ENCODE measurements at regions not wholly inside any gene's neighbourhood (a gene's known extent, or its start where the extent isn't known, plus 50 kb on each side); places are given as distances from the start of the nearest gene placed in this dataset.
A peak's percentile ranks its signal among the peaks of the same experiment; 100 is the strongest.

- Histone ChIP-seq H3K4me1 (peaks cover 12% of the 10 kb centered on the region), H3K36me3 (replicated peaks) (no peaks in the 10 kb centered on the region), H3K27me3 (ENCODE audit: low read depth) (no peaks in the 10 kb centered on the region), H3K9me3 (no peaks in the 10 kb centered on the region), H3K4me3 (no peak overlapping the region)
- in situ Hi-C loops (cut with MboI; ENCODE audit: low sequenced_read_pairs), result no loop called here
- no peak for DNase-seq (ENCODE audit: low spot score in 2 of 2)
Observed at GRCh38 chr4:96675416-96675815, 835.5 kb downstream of the PDHA2 start.

DNA sequence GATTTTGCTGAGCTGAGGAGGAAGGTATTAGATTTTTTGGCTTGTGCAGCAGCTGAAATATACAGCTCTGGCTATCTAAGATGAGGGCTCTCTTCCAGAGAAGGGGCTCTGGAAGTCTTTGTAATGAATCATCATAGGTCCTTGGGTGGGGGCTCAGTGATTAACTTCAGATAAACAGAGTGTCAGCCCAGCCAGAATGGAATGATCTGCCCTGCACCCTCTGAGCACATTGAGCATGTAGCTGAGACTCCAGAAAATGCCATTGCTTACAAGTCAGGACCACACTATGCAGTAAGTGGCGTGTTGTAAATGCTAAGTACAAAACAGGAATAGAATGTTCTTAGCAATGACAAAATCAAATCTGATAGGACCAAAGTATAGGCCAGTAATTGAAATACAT is 836.0 kb downstream of the PDHA2 start:
- H3K9me3 ChIP-seq, result no peaks in the 10 kb centered on the region
- peaks cover 9% of the 10 kb centered on the region for H3K4me1 ChIP-seq

GRCh38 chr4:96676754-96677435 is 837.0 kb downstream of the PDHA2 start:
- in situ Hi-C loops (cut with MboI; ENCODE audit: low sequenced_read_pairs), result no loop called here
- H3K9me3 ChIP-seq, result no peaks in the 10 kb centered on the region
- peaks cover 8% of the 10 kb centered on the region for H3K4me1 ChIP-seq
- no peaks in the 10 kb centered on the region for H3K36me3 ChIP-seq (replicated peaks)
- no peak overlapping the region for H3K4me3 ChIP-seq
- no peak for DNase-seq (ENCODE audit: low spot score in 2 of 2)
- no peaks in the 10 kb centered on the region for H3K27me3 ChIP-seq (ENCODE audit: low read depth)

More for the DNA sequence above, 836.0 kb downstream of the PDHA2 start:
- Histone ChIP-seq H3K27me3 (ENCODE audit: low read depth) (no peaks in the 10 kb centered on the region), H3K4me3 (no peak overlapping the region), H3K36me3 (replicated peaks) (no peaks in the 10 kb centered on the region)
- no peak for DNase-seq (ENCODE audit: low spot score in 2 of 2)
- in situ Hi-C loops (cut with MboI; ENCODE audit: low sequenced_read_pairs), result no loop called here

- no peak for DNase-seq (ENCODE audit: low spot score in 2 of 2)
- H3K36me3 ChIP-seq (replicated peaks), result no peaks in the 10 kb centered on the region
- peaks cover 8% of the 10 kb centered on the region for H3K4me1 ChIP-seq
- no peak overlapping the region for H3K4me3 ChIP-seq
- no peaks in the 10 kb centered on the region for H3K27me3 ChIP-seq (ENCODE audit: low read depth)
- no peaks in the 10 kb centered on the region for H3K9me3 ChIP-seq
- in situ Hi-C loops (cut with MboI; ENCODE audit: low sequenced_read_pairs), result no loop called here
Observed at GRCh38 chr4:96677499-96677898, 837.6 kb downstream of the PDHA2 start.

GRCh38 chr4:96681218-96681617 is 841.3 kb downstream of the PDHA2 start:
- Histone ChIP-seq H3K27me3 (ENCODE audit: low read depth) (no peaks in the 10 kb centered on the region), H3K36me3 (replicated peaks) (no peaks in the 10 kb centered on the region), H3K4me1 (peaks cover 8% of the 10 kb centered on the region), H3K9me3 (no peaks in the 10 kb centered on the region), H3K4me3 (no peak overlapping the region)
- in situ Hi-C loops (cut with MboI; ENCODE audit: low sequenced_read_pairs), result no loop called here
- no peak for DNase-seq (ENCODE audit: low spot score in 2 of 2)

DNA sequence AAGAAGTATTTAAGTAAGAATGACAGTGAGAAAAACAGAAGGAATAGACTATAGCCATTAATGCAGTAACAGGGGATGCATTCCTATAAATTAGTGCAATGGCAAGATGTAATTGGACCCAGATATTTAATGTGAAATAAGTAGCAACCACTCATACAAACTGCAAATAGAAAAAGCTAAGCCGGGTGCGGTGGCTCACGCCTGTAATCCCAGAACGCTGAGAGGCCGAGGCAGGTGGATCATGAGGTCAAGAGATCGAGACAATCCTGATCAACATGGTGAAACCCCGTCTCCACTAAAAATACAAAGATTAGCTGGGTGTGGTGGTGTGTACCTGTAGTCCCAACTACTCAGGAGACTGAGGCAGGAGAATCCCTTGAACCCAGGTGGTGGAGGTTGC is 845.8 kb downstream of the PDHA2 start:
- peaks cover 4% of the 10 kb centered on the region for H3K4me1 ChIP-seq
- in situ Hi-C loops (cut with MboI; ENCODE audit: low sequenced_read_pairs), result no loop called here
- no peak for DNase-seq (ENCODE audit: low spot score in 2 of 2)
- H3K4me3 ChIP-seq, result no peak overlapping the region
- no peaks in the 10 kb centered on the region for H3K27me3 ChIP-seq (ENCODE audit: low read depth)
- H3K36me3 ChIP-seq (replicated peaks), result no peaks in the 10 kb centered on the region
- no peaks in the 10 kb centered on the region for H3K9me3 ChIP-seq

DNA sequence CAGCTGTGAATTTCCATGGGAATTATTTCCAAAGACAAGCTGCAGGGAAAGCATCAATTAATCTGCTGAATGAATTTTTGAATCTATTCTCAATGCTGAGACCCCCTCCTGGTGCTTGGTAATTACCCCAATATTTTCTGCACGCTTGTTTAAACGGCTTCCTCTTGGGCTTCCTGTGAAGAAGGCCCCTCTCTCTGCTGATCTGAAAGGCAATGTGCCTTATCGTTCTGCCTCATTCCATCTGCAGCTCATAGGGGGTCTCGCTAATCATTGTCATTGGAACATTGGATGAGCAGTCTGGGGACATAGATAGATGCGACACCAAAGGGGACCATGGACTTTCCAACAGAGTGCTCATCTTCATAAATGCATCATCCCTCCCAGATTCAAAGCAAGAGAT is 851.6 kb downstream of the PDHA2 start:
- Histone ChIP-seq H3K9me3 (no peaks in the 10 kb centered on the region), H3K4me1 (0 out of 2 replicates have a peak, but pooled peaks cover 4% of the 10 kb centered on the region), H3K4me3 (no peak overlapping the region), H3K36me3 (replicated peaks) (no peaks in the 10 kb centered on the region), H3K27me3 (ENCODE audit: low read depth) (no peaks in the 10 kb centered on the region)
- in situ Hi-C loops (cut with MboI; ENCODE audit: low sequenced_read_pairs), result no loop called here
- no peak for DNase-seq (ENCODE audit: low spot score in 2 of 2)

DNA sequence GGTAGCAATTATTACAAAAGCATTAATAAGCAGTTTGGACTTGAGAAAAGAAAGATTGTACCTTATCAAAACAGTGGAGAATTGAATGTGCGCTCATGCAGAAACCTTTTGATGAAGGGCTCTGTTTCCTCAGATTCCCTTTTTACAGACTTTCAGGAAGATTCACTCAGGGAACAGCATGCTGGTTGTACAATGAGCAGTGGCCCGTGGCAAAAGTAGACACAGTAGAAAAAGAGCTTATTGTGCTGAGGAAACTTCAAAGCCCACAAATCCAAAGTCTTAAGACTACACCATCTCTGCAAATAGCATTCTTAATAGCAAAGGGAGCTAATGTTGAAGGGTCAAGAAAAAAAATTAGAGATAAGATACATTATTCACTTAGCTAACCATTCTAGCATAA is 858.9 kb downstream of the PDHA2 start:
- no peaks in the 10 kb centered on the region for H3K9me3 ChIP-seq
- DNase-seq (ENCODE audit: low spot score in 2 of 2), result peak; percentile 10 to 38
- H3K36me3 ChIP-seq (replicated peaks), result no peaks in the 10 kb centered on the region
- no peak overlapping the region for H3K4me3 ChIP-seq
- H3K4me1 ChIP-seq, result peaks cover 2% of the 10 kb centered on the region; the same call in 1 of the 2 replicates
- in situ Hi-C loops (cut with MboI; ENCODE audit: low sequenced_read_pairs), result no loop called here
- no peaks in the 10 kb centered on the region for H3K27me3 ChIP-seq (ENCODE audit: low read depth)

DNA sequence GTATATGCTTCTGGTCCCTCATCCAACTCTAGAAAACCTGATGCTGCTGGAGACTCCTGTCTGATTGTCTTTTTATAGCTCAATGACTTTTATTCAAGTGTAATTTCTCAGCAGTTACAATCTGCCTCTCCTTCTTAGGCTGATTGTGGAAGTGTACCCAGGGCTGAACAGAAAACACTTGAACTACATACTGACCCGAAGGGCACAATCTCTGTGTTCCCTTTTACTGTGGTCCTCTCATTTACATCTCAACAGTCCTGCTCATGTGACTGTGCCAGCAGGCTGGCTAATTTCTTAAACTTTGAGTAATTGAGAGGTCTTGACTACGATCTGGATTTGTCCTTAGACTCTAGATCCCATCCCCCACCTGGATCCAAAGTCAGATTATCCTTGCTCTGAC is 863.4 kb downstream of the PDHA2 start:
- Histone ChIP-seq H3K4me3 (no peak overlapping the region), H3K27me3 (ENCODE audit: low read depth) (no peaks in the 10 kb centered on the region), H3K36me3 (replicated peaks) (no peaks in the 10 kb centered on the region), H3K4me1 (peaks cover 2% of the 10 kb centered on the region; the same call in 1 of the 2 replicates), H3K9me3 (no peaks in the 10 kb centered on the region)
- in situ Hi-C loops (cut with MboI; ENCODE audit: low sequenced_read_pairs), result no loop called here
- DNase-seq (ENCODE audit: low spot score in 2 of 2), result peak; percentile 19 to 47

DNA sequence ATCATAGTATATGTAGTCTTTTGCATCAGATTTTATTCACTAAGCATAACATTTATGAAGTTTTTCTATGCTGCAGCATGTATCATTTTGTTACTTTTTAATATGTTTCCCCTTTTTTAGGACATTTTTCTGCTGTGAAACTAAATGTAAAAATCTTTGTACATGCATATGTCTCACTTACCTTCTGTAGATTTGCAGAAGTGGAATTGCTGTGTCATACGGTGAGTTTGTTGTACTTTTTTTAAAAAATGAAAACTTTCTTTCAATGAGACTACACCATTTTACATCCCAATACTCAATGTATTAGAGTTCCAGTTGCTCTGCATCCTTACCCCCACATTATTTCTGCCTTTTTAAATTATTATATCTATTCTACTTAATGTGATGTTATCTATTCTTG is 868.9 kb downstream of the PDHA2 start:
- Histone ChIP-seq H3K9me3 (no peaks in the 10 kb centered on the region), H3K36me3 (replicated peaks) (no peaks in the 10 kb centered on the region), H3K27me3 (ENCODE audit: low read depth) (no peaks in the 10 kb centered on the region), H3K4me3 (no peak overlapping the region), H3K4me1 (no peaks in the 10 kb centered on the region)
- in situ Hi-C loops (cut with MboI; ENCODE audit: low sequenced_read_pairs), result no loop called here
- DNase-seq (ENCODE audit: low spot score in 2 of 2), result no peak

DNA sequence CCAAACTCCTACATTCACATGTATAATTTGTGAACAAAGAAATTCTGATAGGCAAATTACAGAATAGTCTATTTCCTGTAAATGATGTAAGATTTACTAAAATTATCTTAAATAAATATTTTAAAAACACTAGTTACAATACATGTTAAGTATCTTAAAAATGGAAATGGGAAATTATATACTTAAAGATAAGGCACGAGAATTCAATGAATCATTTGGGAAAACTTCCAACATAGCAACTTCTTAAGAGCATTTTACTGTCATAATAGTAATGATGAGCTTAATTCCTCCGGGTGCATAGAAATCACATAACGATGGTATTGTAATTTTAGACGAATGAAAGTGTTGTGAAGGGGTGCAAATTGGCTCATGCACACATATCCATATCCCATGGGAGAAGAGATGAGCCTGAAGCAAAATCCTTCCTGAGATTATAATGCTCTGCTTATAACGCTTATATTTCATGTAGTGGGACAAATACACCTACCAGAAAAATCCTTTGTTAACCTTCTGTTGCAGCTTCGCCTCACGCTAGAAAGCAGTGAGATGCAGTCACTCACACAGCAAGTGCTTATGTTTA is 873.5 kb downstream of the PDHA2 start:
- H3K4me1 ChIP-seq, result no peaks in the 10 kb centered on the region
- in situ Hi-C loops (cut with MboI; ENCODE audit: low sequenced_read_pairs), result no loop called here
- H3K9me3 ChIP-seq, result no peaks in the 10 kb centered on the region

GRCh38 chr4:96729641-96730040 is 889.7 kb downstream of the PDHA2 start:
- Histone ChIP-seq H3K36me3 (replicated peaks) (no peaks in the 10 kb centered on the region), H3K4me1 (peaks cover 3% of the 10 kb centered on the region; the same call in 1 of the 2 replicates), H3K27me3 (ENCODE audit: low read depth) (no peaks in the 10 kb centered on the region), H3K4me3 (no peak overlapping the region), H3K9me3 (no peaks in the 10 kb centered on the region)
- in situ Hi-C loops (cut with MboI; ENCODE audit: low sequenced_read_pairs), result no loop called here
- DNase-seq (ENCODE audit: low spot score in 2 of 2), result no peak

More for the DNA sequence above, 873.5 kb downstream of the PDHA2 start:
- no peaks in the 10 kb centered on the region for H3K27me3 ChIP-seq (ENCODE audit: low read depth)
- no peak for DNase-seq (ENCODE audit: low spot score in 2 of 2)
- no peak overlapping the region for H3K4me3 ChIP-seq
- H3K36me3 ChIP-seq (replicated peaks), result no peaks in the 10 kb centered on the region

- Histone ChIP-seq H3K36me3 (replicated peaks) (no peaks in the 10 kb centered on the region), H3K27me3 (ENCODE audit: low read depth) (no peaks in the 10 kb centered on the region), H3K4me3 (no peak overlapping the region), H3K9me3 (no peaks in the 10 kb centered on the region), H3K4me1 (peaks cover 3% of the 10 kb centered on the region; the same call in 1 of the 2 replicates)
- in situ Hi-C loops (cut with MboI; ENCODE audit: low sequenced_read_pairs), result no loop called here
- no peak for DNase-seq (ENCODE audit: low spot score in 2 of 2)
Observed at GRCh38 chr4:96730432-96730831, 890.5 kb downstream of the PDHA2 start.

GRCh38 chr4:96736352-96736889 is 896.5 kb downstream of the PDHA2 start:
- no peak overlapping the region for H3K4me3 ChIP-seq
- DNase-seq (ENCODE audit: low spot score in 2 of 2), result peak; percentile 53 to 99
- H3K36me3 ChIP-seq (replicated peaks), result no peaks in the 10 kb centered on the region
- H3K9me3 ChIP-seq, result no peaks in the 10 kb centered on the region
- no peaks in the 10 kb centered on the region for H3K27me3 ChIP-seq (ENCODE audit: low read depth)
- in situ Hi-C loops (cut with MboI; ENCODE audit: low sequenced_read_pairs), result no loop called here
- peaks cover 14% of the 10 kb centered on the region for H3K4me1 ChIP-seq

Data from HAP-1 (cell line).